ENCODE measurements at regions not wholly inside any gene's neighbourhood (a gene's known extent, or its start where the extent isn't known, plus 50 kb on each side); places are given as distances from the start of the nearest gene placed in this dataset.
"Not testable (repeated sequence)": the region's sequence is repeated elsewhere in the genome, so short reads cannot be mapped to it uniquely, and the experiment has no call there.

DNA sequence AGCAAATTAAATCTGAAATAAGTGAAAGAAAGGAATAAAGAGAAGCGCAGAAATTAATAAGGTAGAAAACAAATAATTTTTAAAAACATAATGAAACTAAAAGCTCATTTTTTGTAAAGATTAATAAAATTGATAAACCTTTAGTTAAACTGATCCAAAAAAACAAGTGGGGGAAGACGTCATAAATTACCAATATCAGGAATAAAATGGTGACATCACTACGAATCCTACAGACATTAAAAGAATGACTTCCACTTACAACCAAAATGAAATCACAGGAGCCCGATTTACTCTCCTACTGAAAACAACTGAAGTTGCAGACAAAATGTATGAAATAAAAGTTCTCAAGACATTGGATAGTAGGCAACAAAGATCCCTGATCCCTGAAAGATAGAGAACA lies 68.1 kb upstream of the IFFO2 start:
- H3K27ac ChIP-seq, result no peak overlapping the region
- no peaks in the 10 kb centered on the region for H3K4me1 ChIP-seq (replicated peaks)
- H3K27me3 ChIP-seq (replicated peaks), result no peaks in the 10 kb centered on the region
- no peak overlapping the region for H3K4me3 ChIP-seq
- no peak for DNase-seq (ENCODE audit: low read depth in 1 of 2, low spot score in 2 of 2)
- H3K9me3 ChIP-seq (replicated peaks), result peaks cover 6% of the 10 kb centered on the region; the same call in 1 of the 2 replicates
- no peaks in the 10 kb centered on the region for H3K36me3 ChIP-seq

DNA sequence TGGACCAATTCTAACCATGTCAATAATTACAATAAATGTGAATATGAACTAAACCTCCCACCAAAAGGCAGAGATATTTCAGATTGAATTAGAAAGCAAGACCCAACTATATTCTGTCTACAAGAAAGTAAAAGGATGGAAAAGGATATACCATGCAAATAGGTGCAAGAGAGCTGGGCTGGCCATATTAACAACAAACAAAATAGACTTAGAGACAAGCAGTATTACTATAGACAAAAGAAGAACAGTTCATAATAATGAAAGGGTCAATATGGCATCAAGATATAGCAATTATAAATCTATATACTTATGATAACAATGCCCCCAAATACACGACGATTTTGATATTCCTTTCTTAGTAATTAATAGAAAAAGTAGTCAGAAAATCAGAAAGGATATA lies 67.3 kb upstream of the IFFO2 start:
- no peak overlapping the region for H3K27ac ChIP-seq
- H3K4me3 ChIP-seq, result no peak overlapping the region
- H3K36me3 ChIP-seq, result no peaks in the 10 kb centered on the region
- no peaks in the 10 kb centered on the region for H3K4me1 ChIP-seq (replicated peaks)
- H3K27me3 ChIP-seq (replicated peaks), result no peaks in the 10 kb centered on the region
- DNase-seq (ENCODE audit: low read depth in 1 of 2, low spot score in 2 of 2), result no peak
- peaks cover 6% of the 10 kb centered on the region; the same call in 1 of the 2 replicates for H3K9me3 ChIP-seq (replicated peaks)

DNA sequence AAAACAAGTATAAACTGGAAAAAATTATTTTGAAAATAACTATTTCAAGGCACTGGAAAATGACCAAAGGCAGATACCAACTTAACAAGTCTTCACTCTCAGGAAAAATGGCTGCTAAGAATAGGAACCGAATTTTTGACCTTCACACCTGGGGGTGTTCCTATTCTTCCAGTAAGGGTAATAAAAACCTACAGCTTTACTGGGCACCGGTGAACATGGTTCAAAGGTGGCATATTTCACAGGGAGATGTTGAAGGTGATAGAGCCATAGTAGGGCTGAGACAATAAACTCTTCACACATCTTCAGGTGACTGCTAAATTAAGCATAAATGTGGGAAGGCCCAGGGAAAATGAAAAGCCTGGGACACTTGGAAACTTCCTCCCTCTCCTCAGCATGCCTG lies 65.4 kb upstream of the IFFO2 start:
- Histone ChIP-seq H3K9me3 (replicated peaks) (peaks cover 6% of the 10 kb centered on the region; the same call in 1 of the 2 replicates), H3K27ac (no peak overlapping the region), H3K36me3 (no peaks in the 10 kb centered on the region), H3K4me3 (no peak overlapping the region), H3K4me1 (replicated peaks) (no peaks in the 10 kb centered on the region), H3K27me3 (replicated peaks) (no peaks in the 10 kb centered on the region)
- no peak for DNase-seq (ENCODE audit: low read depth in 1 of 2, low spot score in 2 of 2)

DNA sequence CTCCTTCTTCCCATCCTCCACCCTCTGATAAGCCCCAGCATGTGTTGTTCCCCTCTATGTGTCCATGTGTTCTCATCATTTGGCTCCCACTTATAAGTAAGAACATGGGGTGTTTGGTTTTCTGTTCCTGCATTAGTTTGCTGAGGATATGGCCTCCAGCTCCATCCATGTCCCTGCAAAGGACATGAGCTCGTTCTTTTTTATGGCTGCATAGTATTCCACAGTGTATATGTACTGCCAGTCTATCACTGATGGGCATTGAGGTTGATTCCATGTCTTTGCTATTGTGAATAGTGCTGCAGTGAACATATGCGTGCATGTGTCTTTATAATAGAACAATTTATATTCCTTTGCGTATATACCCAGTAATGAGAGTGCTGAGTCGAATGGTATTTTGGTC lies 62.8 kb upstream of the IFFO2 start:
- not testable (repeated sequence) for H3K4me1 ChIP-seq (replicated peaks)

DNA sequence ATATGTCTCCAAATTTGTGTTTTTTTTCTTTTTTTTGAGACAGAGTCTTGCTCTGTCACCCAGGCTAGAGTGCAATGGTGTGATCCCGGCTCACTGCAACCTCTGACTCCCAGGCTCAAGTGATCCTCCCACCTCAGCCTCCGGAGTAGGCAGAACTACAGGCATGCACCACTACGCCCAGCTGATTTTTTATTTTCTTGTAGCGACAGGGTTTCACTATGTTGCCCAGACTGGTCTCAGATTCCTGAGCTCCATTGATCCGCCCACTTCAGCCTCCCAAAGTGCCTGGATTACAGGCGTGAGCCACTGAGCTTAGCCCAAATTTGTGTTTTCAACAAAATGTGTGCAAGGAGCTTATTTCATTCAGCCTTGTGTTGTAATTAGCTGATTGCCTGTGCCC lies 59.0 kb upstream of the IFFO2 start:
- no peak overlapping the region for H3K27ac ChIP-seq
- no peaks in the 10 kb centered on the region for H3K36me3 ChIP-seq
- H3K4me3 ChIP-seq, result no peak overlapping the region
- peaks cover 26% of the 10 kb centered on the region for H3K4me1 ChIP-seq (replicated peaks)
- no peaks in the 10 kb centered on the region for H3K27me3 ChIP-seq (replicated peaks)
- peak in 1 of 2 experiments; percentile 14 for DNase-seq (ENCODE audit: low read depth in 1 of 2, low spot score in 2 of 2)
- H3K9me3 ChIP-seq (replicated peaks), result no peaks in the 10 kb centered on the region

More for the DNA sequence above, 62.8 kb upstream of the IFFO2 start:
- not testable (repeated sequence) for H3K27me3 ChIP-seq (replicated peaks); H3K27ac ChIP-seq; H3K4me3 ChIP-seq; H3K36me3 ChIP-seq; DNase-seq (ENCODE audit: low read depth in 1 of 2, low spot score in 2 of 2); H3K9me3 ChIP-seq (replicated peaks)

DNA sequence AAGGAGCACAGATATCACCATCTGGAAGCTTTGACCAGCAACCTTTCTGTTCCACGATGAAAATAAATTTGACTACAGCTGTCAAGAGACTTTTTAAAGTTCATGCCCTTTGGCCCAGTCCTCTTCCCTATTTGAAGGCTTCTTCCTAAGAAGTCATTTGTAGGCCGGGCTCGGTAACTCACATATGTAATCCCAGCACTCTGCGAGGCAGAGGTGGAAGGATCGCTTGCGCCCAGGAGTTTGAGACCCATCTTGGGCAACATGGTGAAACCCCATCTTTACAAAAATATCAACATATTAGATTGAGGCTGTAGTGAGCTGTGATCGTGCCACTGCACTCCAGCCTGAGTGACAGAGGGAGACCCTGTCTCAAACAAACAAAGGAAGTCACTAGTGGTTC lies 58.3 kb upstream of the IFFO2 start:
- H3K4me3 ChIP-seq, result no peak overlapping the region
- H3K27me3 ChIP-seq (replicated peaks), result no peaks in the 10 kb centered on the region
- no peak overlapping the region for H3K27ac ChIP-seq
- no peaks in the 10 kb centered on the region for H3K9me3 ChIP-seq (replicated peaks)
- no peaks in the 10 kb centered on the region for H3K36me3 ChIP-seq
- no peak for DNase-seq (ENCODE audit: low read depth in 1 of 2, low spot score in 2 of 2)
- H3K4me1 ChIP-seq (replicated peaks), result peaks cover 32% of the 10 kb centered on the region

DNA sequence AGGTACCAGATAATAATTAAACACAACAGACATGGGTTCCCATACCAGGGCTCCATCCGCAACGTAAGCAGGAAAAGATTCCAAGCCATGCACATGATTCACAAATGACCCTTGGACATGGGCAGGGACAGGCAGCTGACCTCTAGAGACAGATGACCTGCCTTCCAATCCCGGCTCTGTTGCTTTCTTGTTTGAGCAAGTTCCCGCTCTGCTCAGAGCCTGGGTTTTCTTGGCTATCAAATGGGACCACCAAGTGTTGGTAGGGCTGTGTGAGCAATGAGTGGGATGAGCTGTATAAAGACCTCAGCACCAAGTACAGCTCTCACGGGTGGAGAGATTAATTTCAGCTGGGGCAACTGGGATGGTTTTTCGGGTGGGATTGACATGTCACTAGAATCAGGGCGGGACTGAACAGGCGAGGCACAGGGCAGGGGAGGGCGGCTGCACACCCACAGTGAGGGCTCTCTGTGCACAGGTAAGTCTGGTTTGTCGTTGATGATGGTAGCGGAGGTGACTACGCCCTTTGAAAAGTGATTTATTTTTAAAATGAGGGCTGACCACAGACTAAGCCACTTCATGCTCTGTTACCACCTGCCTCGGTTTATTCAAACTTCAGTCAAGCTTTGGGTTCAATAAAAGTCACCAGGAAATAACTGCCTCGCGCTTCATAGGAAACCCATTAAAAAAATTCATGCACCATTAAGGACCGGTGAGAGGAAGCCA lies 57.5 kb upstream of the IFFO2 start:
- no peaks in the 10 kb centered on the region for H3K36me3 ChIP-seq
- H3K27ac ChIP-seq, result no peak overlapping the region
- no peak for DNase-seq (ENCODE audit: low read depth in 1 of 2, low spot score in 2 of 2)

DNA sequence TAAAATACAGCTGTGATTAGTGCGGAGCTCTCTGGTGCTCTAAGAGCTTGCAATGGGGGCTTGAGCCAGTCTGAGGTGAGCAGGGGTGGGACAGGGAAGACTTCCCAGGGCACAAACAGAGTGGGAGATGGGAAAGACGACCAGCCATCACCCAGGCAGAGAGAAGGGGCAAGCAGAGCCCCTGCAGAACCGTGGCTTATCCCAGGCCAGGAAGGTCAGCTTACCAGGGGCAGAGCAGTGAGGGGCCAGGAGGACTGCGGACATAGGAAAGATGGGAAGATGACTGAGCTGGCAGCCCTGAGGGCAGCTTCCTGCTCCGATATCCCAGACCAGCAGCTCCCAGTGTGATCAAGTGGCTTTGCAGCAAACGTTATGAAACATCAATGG lies 55.4 kb upstream of the IFFO2 start:
- peak in 1 of 2 experiments; percentile 29 for DNase-seq (ENCODE audit: low read depth in 1 of 2, low spot score in 2 of 2)
- peaks cover 61% of the 10 kb centered on the region for H3K4me1 ChIP-seq (replicated peaks)
- H3K27ac ChIP-seq, result peak overlapping the region; percentile 36
- no peaks in the 10 kb centered on the region for H3K27me3 ChIP-seq (replicated peaks)
- H3K4me3 ChIP-seq, result no peak overlapping the region
- no peaks in the 10 kb centered on the region for H3K9me3 ChIP-seq (replicated peaks)
- H3K36me3 ChIP-seq, result no peaks in the 10 kb centered on the region

More for the DNA sequence above, 57.5 kb upstream of the IFFO2 start:
- Histone ChIP-seq H3K4me1 (replicated peaks) (peaks cover 40% of the 10 kb centered on the region), H3K27me3 (replicated peaks) (no peaks in the 10 kb centered on the region), H3K4me3 (no peak overlapping the region), H3K9me3 (replicated peaks) (no peaks in the 10 kb centered on the region)

DNA sequence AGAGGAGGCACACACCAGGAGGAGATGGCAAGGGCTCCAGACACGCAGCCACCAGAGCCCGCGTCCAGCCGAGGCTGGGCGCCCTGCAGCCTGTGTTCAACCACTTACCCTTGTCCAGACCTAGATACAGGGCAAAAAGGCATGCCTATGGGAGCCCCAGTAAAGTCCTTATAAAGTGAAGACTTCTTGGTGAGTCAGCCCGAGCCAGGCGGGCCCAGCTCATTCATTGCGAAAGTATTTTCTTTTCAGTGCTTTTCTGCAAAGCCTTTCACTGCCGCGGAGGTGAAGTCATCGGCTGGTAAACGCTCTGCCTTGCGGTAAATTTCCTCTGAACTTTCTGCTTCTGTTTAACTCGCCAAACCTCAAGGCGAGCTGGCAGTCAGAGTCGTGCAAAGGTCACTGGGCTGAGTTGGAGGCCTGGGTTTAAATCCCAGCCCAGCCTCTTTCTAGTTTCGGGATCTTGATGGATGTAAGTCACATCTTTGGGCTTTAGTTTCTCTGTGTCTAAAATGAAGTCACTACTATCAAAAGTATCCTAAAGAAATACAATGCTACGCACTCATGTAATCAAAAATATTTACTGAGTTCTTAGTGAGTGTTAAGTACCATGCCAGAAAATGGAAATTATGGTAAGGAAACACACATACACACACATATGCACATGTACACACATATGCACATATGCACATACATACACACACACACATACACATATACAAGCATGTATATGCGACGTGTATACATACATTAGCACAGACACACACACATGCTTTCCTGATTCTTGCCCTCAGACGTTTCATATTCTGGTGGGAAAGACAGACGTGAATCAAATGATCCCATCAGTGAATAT lies 54.7 kb upstream of the IFFO2 start:
- no peaks in the 10 kb centered on the region for H3K36me3 ChIP-seq
- H3K4me1 ChIP-seq (replicated peaks), result peaks cover 65% of the 10 kb centered on the region
- peak overlapping the region; percentile 95 for H3K27ac ChIP-seq
- DNase-seq (ENCODE audit: low read depth in 1 of 2, low spot score in 2 of 2), result peak; percentile 96
- H3K27me3 ChIP-seq (replicated peaks), result no peaks in the 10 kb centered on the region
- H3K9me3 ChIP-seq (replicated peaks), result no peaks in the 10 kb centered on the region
- no peak overlapping the region for H3K4me3 ChIP-seq

DNA sequence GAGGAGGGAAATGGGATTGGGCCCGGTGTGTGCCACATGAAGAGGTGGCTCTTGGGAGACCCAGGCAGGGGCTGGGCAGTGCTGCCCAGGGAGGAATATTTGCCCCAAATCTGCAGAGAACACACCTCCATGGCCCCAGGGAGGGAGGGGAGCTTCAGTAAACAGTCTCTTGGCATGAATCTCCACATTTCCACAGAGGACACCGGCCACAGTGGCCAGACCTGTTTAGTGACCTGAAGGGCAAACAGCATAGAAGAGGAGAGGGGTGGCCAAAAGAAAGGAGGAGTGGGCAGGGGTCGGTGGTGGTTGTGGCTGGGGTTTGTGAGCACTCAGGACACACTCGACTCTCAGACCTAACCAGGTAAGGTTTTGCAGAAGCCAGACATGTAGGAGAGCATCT lies 54.0 kb upstream of the IFFO2 start:
- H3K4me1 ChIP-seq (replicated peaks), result peaks cover 65% of the 10 kb centered on the region
- no peak overlapping the region for H3K4me3 ChIP-seq
- H3K27ac ChIP-seq, result peak overlapping the region; percentile 95
- H3K27me3 ChIP-seq (replicated peaks), result no peaks in the 10 kb centered on the region
- H3K36me3 ChIP-seq, result no peaks in the 10 kb centered on the region
- no peaks in the 10 kb centered on the region for H3K9me3 ChIP-seq (replicated peaks)
- peak in 1 of 2 experiments; percentile 46 for DNase-seq (ENCODE audit: low read depth in 1 of 2, low spot score in 2 of 2)

DNA sequence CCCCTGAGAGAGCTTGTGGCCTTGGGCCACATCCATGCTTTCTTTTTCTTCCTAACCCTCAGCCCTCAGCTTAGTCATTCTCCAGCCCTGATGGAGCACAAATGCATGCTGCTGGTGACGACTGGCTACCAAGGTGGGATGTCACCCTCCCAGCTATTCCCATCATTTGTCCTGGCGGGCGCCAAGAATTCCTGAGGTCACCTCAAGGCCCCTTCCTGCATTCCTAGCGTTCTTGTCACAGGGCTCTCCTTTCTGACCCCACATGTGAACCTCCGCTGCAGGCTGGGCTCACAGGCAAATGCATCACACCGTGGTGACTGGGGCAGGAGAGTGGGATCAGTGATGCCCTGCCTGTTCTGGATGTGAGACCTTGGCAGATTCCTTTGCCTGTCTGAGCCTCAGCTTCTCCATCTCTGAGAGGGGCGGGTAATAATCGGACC lies 53.4 kb upstream of the IFFO2 start:
- Histone ChIP-seq H3K9me3 (replicated peaks) (no peaks in the 10 kb centered on the region), H3K27me3 (replicated peaks) (no peaks in the 10 kb centered on the region), H3K4me3 (no peak overlapping the region), H3K4me1 (replicated peaks) (peaks cover 65% of the 10 kb centered on the region), H3K27ac (peak overlapping the region; percentile 95), H3K36me3 (no peaks in the 10 kb centered on the region)
- DNase-seq (ENCODE audit: low read depth in 1 of 2, low spot score in 2 of 2), result peak; percentile 98 to 99

DNA sequence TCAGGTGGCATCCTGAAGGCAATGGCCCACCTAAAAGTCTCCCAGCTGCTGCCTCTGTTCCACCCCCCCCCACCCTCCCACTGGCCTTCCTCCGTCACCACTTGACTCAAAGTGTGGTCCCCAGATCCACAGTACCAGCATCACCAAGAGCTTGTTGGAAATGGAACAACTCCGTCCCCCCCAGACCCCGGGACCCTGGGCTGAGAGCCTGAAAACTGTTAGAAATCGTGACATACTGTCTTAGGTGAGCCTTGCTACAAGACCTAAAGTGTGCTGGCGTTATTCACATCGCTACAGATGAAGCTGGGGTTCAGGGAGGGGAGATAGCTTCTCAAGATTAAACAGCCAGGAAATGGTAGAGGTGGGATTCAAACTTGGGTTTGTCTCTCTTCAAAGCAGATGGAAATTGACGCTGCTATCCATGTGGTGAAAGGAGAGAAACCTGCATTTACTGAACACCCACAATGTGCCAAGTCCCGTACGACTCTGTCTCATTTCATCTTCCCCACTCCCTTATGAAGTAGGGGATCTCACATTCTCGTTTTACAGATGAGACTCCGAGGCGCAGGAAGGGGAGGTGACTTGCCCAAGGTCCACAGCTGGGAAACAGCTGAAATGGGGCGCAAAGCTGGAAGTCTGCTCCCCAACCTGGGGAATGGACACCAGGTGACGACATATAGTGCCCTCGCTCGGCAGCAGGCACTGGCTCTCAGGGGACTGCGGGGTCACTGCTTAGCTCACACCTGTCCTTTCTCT lies 52.8 kb upstream of the IFFO2 start:
- Histone ChIP-seq H3K9me3 (replicated peaks) (no peaks in the 10 kb centered on the region), H3K4me1 (replicated peaks) (peaks cover 65% of the 10 kb centered on the region), H3K36me3 (no peaks in the 10 kb centered on the region), H3K27ac (peak overlapping the region; percentile 95), H3K27me3 (replicated peaks) (no peaks in the 10 kb centered on the region), H3K4me3 (no peak overlapping the region)
- no peak for DNase-seq (ENCODE audit: low read depth in 1 of 2, low spot score in 2 of 2)

DNA sequence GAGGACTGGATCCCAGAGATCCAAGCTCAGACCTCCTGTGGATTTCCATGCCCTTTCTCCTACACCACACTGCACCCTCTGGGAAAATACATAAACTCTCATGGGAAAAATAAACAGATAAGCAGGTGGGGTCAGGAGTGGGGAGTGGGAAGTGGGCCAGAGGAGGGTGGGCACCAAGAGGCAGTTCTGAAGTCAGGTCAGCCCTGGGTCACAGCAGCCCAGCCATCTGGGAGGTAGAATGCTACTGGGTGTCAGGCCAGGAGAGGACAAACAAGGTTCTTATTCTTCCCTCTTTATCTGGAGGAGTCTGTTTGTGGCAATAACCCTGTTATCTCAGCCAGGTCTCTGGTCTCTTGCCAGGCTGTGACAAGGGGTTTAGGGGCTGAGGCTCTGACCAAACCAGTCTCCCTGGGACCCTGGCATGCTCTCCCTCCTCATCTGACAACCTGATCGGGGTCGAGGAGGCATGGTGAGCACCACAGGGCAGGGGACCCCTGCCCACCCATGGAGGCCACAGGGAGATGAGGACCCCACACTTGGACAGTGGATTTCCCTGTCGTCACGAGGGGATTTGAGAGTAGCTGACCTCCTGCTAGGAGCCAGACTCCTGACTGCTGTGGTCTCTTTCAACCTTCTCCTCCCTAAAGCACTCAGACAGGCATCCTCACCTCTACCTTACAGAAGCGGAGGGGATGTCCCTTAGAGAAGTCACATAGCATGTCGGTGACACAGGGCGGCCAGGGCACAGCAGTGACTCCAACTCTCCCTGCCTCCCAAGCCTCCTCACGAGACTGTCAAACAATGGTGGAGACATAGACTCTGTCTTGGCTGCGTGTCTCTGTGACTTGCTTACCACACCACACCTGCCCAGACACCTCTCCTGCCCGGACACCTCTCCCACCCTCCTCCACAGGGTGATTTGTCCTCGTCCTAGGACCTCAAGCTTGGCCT lies 51.3 kb upstream of the IFFO2 start:
- Histone ChIP-seq H3K27ac (peak overlapping the region; percentile 59), H3K4me1 (replicated peaks) (peaks cover 60% of the 10 kb centered on the region), H3K9me3 (replicated peaks) (no peaks in the 10 kb centered on the region), H3K36me3 (no peaks in the 10 kb centered on the region), H3K4me3 (no peak overlapping the region), H3K27me3 (replicated peaks) (no peaks in the 10 kb centered on the region)
- peak in 1 of 2 experiments; percentile 74 for DNase-seq (ENCODE audit: low read depth in 1 of 2, low spot score in 2 of 2)
